ENCODE measurements at regions not wholly inside any gene's neighbourhood (a gene's known extent, or its start where the extent isn't known, plus 50 kb on each side); places are given as distances from the start of the nearest gene placed in this dataset.
"Not testable (repeated sequence)": the region's sequence is repeated elsewhere in the genome, so short reads cannot be mapped to it uniquely, and the experiment has no call there.

DNA sequence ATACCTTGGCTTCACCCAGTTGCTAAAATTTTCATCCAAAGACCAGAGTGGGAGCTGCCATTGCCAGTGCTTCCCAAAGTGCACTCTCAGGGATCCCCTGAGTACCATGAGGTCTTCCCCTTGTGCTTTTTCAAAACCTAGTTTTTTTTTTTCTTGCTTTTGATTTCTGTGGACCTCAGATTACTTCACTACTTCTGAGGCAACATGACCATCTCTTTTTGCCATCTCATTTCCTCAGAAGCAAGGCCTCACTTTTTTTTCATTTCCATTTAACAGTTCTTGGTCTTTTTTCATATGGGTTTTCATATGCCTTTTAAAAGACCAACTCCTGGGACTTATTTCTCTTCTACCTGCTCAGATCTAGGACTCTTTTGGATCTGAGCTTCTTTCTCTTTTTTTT is 64.1 kb upstream of the MMS22L start:
- DNase-seq: no peak

DNA sequence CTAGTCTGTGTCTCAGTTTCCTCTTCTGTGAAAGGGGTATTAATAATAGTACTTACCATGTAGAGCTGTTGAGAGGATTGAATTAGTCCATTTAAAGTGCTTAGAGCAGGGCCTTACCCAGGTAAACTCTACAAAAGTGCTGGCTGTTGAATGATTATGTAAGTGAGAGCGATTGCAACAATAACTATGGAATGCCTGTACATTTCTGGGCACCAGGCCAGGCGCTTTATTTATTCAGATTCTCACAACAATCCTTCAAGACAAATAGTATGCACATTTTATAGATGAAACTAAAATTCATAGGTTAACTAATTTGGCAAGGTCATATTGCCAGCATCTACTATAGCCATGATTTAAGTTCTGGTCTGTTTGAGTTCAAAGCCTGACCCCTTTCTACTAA is 78.3 kb upstream of the MMS22L start:
- peak; percentile 1 for DNase-seq

DNA sequence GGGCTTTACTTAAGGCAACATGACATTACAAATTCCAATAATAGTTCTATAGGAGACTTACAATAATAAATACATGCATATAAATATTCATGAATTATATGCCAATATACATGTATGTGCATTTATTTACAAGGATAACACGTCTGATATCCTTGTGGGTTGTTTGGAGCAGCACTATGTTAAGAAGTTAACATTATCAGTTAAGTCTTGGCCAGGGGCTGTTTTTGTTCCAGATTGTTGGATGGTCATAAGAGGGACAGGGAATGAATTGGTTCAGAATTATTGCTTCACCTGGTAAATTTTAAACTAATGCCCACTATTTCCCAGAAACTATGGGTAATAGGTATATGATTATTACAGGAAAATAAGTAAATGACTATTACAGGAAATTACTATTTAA is 81.3 kb upstream of the MMS22L start:
- DNase-seq: no peak

DNA sequence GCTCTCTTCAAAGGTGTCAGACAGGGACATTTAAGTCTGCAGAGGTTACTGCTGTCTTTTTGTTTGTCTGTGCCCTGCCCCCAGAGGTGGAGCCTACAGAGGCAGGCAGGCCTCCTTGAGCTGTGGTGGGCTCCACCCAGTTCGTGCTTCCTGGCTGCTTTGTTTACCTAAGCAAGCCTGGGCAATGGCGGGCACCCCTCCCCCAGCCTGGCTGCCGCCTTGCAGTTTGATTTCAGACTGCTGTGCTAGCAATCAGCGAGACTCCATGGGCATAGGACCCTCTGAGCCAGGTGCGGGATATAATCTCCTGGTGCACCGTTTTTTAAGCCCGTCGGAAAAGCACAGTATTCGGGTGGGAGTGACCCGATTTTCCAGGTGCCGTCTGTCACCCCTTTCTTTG is 99.1 kb upstream of the MMS22L start:
- DNase-seq: not testable (repeated sequence)

DNA sequence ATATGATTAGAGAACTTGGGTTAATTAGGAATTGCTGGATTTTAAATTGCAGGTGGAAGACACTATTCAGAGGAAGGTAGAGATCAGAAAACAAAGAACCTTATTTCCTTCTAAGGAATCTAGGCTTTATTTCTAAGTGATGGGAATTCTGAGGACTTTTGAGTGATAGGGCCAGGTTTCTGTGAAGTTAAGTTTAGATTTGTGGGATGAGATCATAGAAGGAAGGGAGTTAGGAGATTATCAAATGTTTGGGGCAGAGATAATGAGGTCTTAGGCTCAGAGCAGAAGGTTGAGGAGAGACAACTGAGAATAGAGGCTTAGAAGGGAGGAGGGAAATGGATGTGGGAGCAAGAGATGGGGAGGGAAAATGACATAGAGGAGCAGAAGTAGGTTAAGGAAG is 109.7 kb upstream of the MMS22L start:
- DNase-seq: no peak

- DNase-seq: peak; percentile 55
Measured at GRCh38 chr6:97394160-97394748, 111.2 kb upstream of the MMS22L start.

GRCh38 chr6:97396880-97397279 is 113.9 kb upstream of the MMS22L start:
- no peak for DNase-seq

DNA sequence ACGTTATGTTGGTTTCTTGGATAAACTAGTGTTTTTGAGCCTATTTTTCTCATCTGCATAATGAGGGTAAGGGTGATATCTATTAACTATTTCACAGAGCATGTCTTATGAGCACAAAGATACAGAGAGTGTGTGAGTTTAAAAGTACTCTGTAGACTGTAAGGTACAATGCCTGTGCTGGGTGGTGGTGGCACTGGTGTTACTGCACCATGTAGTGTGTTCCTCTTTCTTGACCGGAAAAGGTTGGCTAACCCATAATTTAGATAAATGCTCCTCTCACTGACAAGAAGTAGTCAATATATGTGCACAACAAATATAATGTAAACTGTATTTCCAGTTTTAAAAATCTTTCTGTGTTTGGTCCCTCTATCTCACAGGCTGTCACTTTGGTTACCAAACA is 116.2 kb upstream of the MMS22L start:
- DNase-seq: no peak

DNA sequence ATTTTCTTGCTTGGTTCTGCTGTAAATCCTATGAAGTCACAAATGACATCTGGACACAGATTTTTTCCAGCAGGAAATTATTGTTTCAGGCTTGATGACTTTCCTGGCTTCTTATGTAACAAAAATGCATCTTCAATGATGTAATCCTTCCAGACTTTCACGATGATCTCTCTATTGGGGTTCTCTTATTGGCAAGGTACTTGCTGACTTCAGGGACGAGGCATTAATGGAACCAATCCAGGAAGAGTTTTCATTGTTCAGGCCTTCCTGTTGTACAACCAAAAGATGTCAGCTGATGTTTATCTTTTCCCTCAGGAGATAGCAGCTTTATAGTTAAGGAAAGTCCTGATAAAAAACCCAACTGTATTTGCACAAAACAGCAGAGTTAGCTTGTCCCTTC is 118.5 kb upstream of the MMS22L start:
- DNase-seq: peak; percentile 0

- DNase-seq: no peak
Measured at GRCh38 chr6:97405818-97406409, 122.9 kb upstream of the MMS22L start.

- DNase-seq: no peak
Measured at GRCh38 chr6:97406633-97407032, 123.6 kb upstream of the MMS22L start.

GRCh38 chr6:97411610-97412009 is 128.6 kb upstream of the MMS22L start:
- no peak for DNase-seq

GRCh38 chr6:97412511-97412910 is 129.5 kb upstream of the MMS22L start:
- DNase-seq: no peak

DNA sequence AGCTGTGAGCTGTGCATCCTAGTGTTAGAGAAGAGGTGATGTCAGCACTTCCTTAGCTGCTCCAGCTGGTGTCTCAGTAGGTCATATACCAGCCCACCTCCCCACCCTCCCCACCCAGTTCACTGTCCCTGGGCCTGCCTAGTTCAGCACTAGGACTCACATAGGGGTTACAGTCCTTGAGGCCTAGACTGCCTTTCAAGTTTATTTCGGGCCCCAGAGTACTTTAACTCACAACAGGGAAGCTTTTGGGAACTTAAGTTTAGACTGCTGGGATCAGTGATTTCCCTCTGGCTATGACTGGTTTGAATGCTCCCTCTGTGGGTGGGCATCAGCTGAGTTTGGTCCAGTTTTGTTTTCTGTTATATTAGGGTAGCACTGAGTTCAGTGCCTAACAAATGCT is 139.2 kb upstream of the MMS22L start:
- DNase-seq: no peak

DNA sequence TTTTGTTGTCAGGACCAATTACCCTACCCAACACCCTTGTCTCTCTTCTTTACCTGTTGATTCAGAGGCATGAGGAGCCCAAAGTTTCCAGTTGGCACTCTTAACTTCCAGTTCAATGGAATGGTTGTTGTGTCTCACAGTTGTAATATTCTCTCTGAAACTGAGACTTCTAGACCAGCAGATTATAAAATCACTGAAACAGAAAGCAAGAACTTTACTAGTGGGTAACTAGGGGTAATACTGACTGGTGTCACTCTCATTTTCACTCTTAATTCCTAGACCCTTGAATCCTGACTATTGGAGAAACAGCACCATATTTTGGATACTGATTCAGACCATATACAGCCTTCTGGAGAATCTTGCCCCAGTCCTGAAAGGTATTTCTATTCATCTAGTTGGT is 140.2 kb upstream of the MMS22L start:
- DNase-seq: no peak

GRCh38 chr6:97427648-97428047 is 144.6 kb upstream of the MMS22L start:
- no peak for DNase-seq

DNA sequence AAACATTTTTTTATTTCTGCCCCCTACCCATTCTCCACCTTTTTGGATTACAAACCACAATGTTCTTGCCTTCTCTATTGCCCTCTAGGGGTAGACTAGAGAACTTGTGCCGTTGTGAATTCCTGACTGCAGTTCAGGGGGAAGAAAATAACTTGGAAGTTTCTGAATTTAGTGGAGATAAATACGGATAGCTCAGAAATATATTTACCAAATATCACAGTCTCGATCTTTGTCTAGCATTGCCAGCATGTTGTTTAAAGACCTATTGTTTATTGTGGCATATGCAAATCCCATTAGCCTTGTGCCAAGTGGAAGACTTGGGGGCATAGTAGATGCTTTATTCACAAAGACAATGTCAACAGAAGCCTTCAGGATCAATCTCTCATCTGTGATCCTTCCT is 154.1 kb upstream of the MMS22L start:
- peak; percentile 31 for DNase-seq

DNA sequence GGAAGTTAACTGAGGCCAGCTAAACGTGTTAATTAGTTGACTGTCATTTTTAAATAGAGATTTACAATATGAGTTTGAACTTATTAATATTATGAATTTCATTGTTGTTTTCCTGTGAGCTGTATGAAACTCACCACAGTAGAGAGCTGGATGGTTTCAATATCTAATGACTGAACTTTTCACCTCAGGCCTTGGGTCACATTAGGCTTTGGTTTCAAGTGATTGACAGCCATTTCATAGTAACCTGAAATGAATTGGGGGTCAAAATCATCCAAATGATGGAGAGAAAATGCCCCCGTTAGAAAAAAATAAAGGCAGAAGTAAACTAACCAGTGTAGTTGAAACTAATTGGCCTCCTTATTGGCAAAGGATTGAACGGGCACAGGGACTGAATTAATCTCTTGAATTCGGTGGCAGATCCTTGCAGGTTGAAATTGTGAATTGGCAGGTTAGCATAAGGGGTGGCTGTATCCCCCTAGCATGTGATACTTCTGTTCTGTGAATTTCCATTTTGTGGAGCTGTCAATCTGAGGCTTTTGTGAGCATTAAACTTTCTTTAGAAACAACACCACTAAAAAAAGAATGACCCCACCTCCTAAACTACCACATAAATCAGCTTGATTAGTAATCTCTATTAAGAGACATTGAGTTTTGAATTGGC is 155.1 kb upstream of the MMS22L start:
- no peak for DNase-seq

DNA sequence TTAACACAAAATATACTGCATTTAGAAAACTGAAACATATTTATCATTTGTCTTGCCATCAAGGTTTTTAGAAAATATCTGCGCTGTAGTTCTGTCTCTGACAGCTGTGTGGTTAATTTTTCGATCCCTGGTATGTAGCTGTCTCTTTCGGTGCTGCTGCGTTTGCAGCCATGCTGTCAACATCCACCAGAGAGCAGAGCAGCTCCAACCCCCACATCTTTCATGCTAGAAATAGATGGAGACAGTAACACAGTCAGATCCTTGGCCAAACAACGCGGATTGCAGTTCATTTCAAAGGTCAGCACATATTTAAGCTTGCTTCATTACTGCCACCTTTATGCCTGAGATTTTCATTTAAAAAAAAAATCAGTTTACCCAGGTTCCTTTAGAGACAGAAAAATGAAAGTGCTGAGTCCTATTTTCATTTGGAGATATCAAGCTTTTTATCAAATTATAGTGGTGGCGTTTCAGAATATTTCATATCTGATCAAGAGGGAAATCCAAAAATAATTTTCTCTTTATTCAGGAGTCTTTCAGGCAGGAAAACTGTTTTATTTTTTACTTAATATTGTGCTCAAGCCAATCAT is 157.7 kb upstream of the MMS22L start:
- peak; percentile 30 for DNase-seq

GRCh38 chr6:97443408-97444080 is 160.5 kb upstream of the MMS22L start:
- no peak for DNase-seq

DNA sequence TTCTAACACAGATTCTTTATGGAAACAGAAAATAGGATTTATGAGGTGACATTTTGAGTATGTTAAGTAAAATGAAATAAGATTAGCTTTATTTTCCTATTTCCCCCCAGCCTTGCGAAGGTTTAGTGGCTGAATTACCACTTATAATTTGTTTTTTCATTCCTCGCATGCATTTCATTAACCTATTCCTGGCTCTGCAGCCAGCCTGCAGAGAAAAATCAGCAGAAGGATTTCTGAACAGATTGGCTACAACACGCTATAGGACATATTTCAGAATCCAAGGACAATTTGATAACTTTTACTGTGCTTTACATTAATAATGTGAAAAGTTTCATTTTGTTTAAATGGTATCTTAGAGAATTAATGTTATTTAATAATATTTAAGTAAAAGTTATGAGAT is 162.4 kb upstream of the MMS22L start:
- DNase-seq: no peak

DNA sequence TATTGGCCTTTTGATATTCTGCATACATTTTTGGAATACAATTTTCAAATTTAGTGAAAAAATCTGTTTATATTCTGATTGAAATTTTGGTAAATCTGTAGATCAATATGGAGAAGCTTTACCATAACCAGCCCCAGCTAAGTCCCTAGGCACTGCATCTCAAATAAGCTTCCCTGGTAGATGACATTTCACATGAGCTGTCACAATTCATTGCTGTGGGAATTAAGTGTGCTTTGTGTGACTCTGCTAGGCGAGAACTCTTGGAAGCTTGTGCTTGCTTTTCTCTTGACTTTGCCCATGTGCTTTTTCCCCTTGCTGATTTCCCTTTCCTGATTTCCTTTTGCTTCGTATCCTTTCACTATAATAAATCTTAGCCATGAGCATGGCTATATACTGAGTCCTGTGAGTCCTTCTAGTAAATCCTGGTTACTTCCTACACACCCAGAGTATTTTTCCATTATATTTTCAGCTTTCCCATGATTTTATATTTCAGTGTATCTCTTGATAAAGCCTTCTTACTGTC is 166.5 kb upstream of the MMS22L start:
- DNase-seq: no peak

- DNase-seq: no peak
Measured at GRCh38 chr6:97450087-97450486, 167.1 kb upstream of the MMS22L start.
